KBM-7 (cell line): ENCODE measurements at regions not wholly inside any gene's neighbourhood (a gene's known extent, or its start where the extent isn't known, plus 50 kb on each side); places are given as distances from the start of the nearest gene placed in this dataset.
"Not testable (repeated sequence)": the region's sequence is repeated elsewhere in the genome, so short reads cannot be mapped to it uniquely, and the experiment has no call there.

Experiments used
- DNase-seq: peaks from one replicate; pipeline ENCODE4 v3.0.0-alpha.2; 2015
- in situ Hi-C: fragments of 300-500 bp; cut with MboI; formaldehyde crosslinking; loops from 2 replicates; pipeline ENCODE4 v1.14.3; 2020; ENCODE audit warnings: low sequenced_read_pairs, low pct_unique_long_range_greater_than_20kb, mixed read lengths

- in situ Hi-C loops = no loop called here
- no peak for DNase-seq
Measured at GRCh38 chr21:34263629-34264028, 100.2 kb upstream of the KCNE2 start.

DNA sequence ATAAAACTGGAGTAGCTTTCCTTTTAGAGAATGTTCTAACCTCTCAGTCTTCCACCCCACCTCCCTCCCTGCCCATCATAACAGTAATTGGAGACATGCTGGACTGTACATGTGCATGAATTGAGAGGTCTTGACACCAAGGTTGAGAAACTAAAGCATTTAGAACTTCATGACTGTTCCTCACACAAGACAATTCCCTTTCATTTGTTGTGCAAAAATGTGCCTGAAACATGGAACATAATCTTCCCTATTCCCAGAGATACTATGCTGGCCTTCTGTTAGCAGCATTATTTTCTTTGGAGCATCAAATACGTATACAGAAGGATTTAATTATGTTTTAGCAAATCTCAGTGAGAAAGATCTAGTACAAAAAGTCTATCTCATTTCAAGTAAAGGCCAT, 97.5 kb upstream of the KCNE2 start:
- in situ Hi-C loops = no loop called here
- no peak for DNase-seq

GRCh38 chr21:34268493-34268892, 95.3 kb upstream of the KCNE2 start:
- DNase-seq = no peak
- in situ Hi-C loops = no loop called here

DNA sequence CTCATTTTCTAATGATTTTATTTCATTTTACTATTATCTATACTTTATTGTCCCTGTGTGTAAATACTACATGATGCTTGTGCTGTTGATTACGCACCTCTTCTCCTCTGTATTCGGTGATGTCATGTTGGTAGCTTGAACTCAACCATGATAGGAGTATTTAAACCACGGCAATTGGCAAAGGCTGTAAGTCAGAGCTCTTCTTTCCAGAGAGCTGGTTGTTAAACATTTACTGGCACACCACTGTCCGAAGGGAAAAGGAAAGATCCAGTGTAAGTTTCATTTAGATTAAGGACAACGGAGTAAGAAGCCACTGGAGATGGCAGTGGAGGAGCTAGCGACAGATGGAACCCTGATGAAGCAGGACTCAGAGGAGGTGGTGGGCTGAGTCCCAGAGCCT, 93.4 kb upstream of the KCNE2 start:
- in situ Hi-C loops = no loop called here
- DNase-seq = no peak

GRCh38 chr21:34271189-34271851, 92.5 kb upstream of the KCNE2 start:
- DNase-seq = no peak
- in situ Hi-C loops = no loop called here

DNA sequence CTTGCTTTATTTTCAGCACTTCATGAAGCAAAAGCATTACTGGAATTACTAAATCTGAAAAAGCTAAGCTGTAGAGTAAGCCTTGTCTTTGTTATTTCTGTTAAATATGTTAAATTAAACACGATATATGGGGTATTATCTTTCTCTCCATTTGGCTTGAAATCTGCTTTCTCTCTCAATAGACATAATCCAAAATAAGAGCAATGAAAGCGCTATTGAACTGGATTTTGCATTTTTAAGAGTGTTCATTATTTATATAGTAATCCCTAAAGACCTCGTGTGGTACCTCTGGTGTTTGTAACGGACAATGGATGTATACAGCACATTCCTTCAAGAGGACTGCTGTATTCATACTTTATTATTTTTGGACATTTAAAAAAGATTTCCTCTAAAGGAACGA, 91.5 kb upstream of the KCNE2 start:
- in situ Hi-C loops = no loop called here

DNA sequence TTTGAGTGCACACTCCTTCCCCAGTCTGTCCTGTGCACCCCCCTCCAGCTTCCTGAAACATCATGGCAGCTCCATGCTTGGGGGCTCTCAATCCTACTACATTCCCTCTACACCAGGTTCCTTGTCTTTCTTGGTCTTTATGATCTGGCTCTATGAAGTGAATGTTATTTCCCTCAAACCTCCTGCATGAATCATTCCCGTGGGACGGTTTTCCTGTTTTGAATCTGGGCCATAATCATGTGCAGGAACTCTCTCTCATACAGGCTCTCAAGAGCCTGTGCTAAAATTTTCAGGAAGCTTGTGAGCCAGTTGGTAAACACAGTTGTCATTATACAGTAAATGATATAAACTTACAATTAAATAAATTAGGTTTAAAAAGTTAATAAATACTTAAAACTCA, 89.8 kb upstream of the KCNE2 start:
- in situ Hi-C loops = no loop called here
- DNase-seq = no peak

More for the DNA sequence above, 91.5 kb upstream of the KCNE2 start:
- DNase-seq = no peak

GRCh38 chr21:34276711-34277425, 86.9 kb upstream of the KCNE2 start:
- no peak for DNase-seq
- in situ Hi-C loops = no loop called here

- no peak for DNase-seq
- in situ Hi-C loops = no loop called here
Measured at GRCh38 chr21:34278451-34278850, 85.4 kb upstream of the KCNE2 start.

DNA sequence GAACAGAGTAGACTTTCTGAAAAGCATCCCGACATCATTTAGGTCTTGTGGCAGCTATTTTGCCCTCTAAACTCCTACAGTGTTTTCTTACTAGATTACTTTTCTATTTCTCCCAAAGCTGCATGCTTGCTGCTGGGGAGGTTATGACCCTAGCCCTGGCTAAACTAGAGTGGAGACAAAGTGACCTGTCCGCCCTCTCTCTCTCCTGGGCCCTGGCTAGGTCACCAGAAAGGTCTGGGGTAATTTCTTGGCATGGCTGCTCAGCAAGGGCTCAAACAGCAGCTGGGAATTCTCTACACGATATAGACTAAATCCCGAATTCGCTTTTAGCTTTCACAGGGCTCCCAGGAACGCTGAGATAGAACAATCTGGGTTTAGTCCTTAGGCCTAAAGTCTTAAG, 84.5 kb upstream of the KCNE2 start:
- no peak for DNase-seq
- in situ Hi-C loops = no loop called here

GRCh38 chr21:34279883-34280282, 83.9 kb upstream of the KCNE2 start:
- in situ Hi-C loops = no loop called here
- no peak for DNase-seq

- in situ Hi-C loops = no loop called here
- no peak for DNase-seq
Measured at GRCh38 chr21:34280389-34280795, 83.4 kb upstream of the KCNE2 start.

DNA sequence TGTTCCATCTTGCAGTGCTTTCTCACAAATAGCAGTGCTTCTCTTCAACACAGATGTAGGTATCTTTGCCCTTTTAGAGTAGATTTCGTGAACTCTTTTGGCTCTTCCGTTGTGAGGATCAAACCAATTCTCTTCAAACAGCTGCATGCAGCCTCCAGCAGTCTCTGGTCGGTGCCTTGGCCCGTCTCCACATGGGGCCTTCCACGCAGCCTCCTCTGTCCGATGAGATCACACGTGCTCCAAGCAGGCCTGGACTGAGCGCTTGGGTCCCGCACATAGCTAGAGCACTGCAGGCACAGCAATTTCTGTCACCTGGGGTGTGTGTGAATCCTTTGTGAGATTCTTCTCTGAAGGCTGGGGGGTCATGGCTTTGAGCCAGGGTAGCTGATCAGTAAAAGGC, 82.8 kb upstream of the KCNE2 start:
- DNase-seq = no peak
- in situ Hi-C loops = no loop called here

GRCh38 chr21:34282223-34282622, 81.6 kb upstream of the KCNE2 start:
- no peak for DNase-seq
- in situ Hi-C loops = no loop called here

DNA sequence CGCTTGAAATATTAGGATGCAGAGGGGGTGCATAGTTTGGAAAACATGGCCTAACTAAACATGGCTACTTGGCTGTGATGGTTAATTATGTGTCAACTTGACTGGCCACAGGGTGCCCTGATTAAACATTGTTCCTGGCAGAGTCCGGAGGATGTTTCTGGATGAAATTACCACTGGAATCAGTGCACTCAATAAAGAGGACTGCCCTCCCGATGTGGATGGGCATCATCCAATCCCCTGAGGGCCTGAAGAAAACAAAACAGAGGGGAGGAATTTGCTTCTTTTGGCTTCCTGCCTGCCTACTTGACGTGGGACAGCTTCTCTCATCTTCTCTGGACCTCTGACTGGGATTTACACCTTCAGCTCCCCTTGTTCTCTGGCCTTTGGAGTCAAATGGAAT, 79.1 kb upstream of the KCNE2 start:
- no peak for DNase-seq

GRCh38 chr21:34288042-34288441, 75.8 kb upstream of the KCNE2 start:
- in situ Hi-C loops = not testable (repeated sequence)

More for the DNA sequence above, 79.1 kb upstream of the KCNE2 start:
- in situ Hi-C loops = no loop called here

DNA sequence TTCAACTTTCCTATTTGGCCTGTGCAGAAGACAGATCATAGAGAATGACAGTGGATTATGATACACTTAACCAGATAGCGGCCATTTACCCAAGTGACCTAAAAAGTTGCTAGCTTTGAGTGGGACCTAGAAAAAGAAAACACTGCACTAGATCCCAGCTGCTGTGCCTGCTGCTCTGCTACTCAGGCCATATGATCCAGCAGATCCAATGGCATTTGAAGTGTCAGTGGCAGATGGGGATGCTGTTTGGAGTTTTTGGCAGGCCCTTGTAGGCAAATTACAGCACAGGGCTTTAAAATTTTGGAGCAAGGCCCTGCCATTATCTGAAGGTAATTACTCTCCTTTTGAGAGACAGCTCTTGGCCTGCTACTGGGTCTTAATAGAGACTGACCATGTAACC, 74.0 kb upstream of the KCNE2 start:
- in situ Hi-C loops = no loop called here
- no peak for DNase-seq

More at GRCh38 chr21:34288042-34288441, 75.8 kb upstream of the KCNE2 start:
- not testable (repeated sequence) for DNase-seq

GRCh38 chr21:34296878-34297277, 66.9 kb upstream of the KCNE2 start:
- DNase-seq = no peak
- in situ Hi-C loops = no loop called here

DNA sequence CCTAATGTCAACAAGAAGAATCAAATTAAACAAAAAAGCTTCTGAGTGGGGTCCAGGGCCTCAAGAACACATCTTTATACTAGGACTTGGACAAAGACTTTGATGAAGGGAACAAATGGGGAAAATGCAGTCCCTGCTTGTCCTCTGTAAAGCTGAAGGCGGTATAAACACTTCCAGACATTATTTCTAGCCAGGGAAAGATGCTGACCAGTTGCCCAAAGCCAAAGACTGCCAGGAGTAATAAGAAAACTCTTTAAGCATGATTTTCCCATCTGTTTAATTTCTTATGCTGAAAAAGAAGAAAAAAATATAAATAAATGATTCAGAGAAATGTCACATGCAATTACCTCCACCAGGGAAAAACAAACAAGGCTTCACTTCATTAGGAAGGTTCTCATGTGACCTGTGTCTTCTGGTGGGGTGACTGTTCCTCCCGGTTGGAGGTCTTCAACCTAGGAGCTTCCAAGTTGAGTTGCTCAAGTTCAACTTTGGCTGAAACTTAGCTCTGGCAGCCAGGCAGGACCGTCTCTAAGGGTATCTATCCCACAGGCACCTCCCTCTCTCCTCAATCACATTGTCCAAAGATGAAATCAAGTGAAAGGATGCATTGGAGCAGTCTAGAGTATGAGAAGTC, 65.2 kb upstream of the KCNE2 start:
- DNase-seq = no peak
- in situ Hi-C loops = no loop called here

DNA sequence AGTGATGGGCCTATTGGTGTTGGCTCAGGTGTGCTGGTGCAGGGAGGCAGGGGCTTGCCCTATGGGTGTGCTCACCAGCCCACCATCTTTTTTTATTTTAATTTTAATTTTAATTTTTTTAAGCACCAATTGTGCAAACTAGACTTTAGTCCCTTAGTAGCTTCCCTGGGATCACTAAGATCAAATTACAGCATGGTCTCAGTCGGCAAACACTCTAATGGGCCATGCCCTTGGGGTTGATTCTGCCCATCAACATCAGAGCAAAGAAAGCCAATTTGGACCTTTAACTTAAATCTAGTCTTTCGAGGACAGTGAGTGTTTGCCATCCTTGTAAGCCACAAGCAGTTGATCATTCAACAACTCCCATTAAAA, 64.7 kb upstream of the KCNE2 start:
- in situ Hi-C loops = no loop called here
- DNase-seq = no peak

DNA sequence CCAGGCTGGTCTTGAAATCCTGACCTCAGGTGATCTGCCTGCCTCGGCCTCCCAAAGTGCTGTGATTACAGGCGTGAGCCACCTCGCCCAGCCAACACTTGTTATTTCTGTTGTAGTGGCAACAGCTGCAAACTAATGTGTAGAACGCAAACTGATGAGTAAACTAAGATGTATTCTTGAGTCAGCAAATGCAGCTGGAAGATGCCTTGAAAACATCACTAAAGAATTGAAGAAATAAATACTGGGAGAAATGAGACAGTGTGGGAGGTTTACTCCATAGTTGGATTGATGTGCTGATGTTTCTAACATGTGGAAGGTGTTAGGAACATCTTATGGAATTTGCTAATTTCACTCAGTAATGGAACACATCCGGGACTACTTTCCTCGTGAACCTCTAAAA, 61.3 kb upstream of the KCNE2 start:
- in situ Hi-C loops = no loop called here
- no peak for DNase-seq
